Naive thymus-derived CD8-positive, alpha-beta T cell (primary cell): ENCODE measurements at regions not wholly inside any gene's neighbourhood (a gene's known extent, or its start where the extent isn't known, plus 50 kb on each side); places are given as distances from the start of the nearest gene placed in this dataset.

Source experiments
- ATAC-seq, 2 donors: fragments of 150-1000 bp; cut with Tn5 transposase in 1 of 2; sonication (Bioruptor Pico), chemical (Tn5 transposase) in 1 of 2; 1 replicate in 1 of 2; 2 replicates in 1 of 2; pipeline ENCODE4 v1.10.0; 2021; ENCODE audit warnings: mild to moderate bottlenecking in 2 of 2, moderate library complexity in 2 of 2
- POLR2A ChIA-PET: fragments of 350-600 bp; sonication (Branson Sonifier 250); formaldehyde crosslinking; loops from one replicate; lab custom pipeline; 2021; ENCODE audit warnings: antibody characterized with exemption; lab: Charles Lee
- DNase-seq, 10 donors: peaks; one replicate each; pipeline versions ENCODE4 v3.0.0 to v3.0.0-alpha.2; 2020 to 2022
- H3K27ac Mint-ChIP-seq, 10 donors: one replicate each; pipeline ENCODE4 v1.8.0; 2020 to 2022; ENCODE audit warnings: mild to moderate bottlenecking in 10 of 10, mixed read lengths in 10 of 10, moderate library complexity in 4 of 10, inconsistent platforms in 1 of 10
- H3K27me3 Mint-ChIP-seq, 5 donors: one replicate each; pipeline ENCODE4 v1.8.0; 2021 to 2022; ENCODE audit warnings: mixed read lengths in 5 of 5
- H3K36me3 Mint-ChIP-seq, 3 donors: one replicate each; pipeline ENCODE4 v1.8.0; 2020 to 2022; ENCODE audit warnings: mixed read lengths in 3 of 3, mild to moderate bottlenecking in 2 of 3, inconsistent platforms in 1 of 3
- H3K4me1 Mint-ChIP-seq, 4 donors: one replicate each; pipeline ENCODE4 v1.8.0; 2021 to 2022; ENCODE audit warnings: mixed read lengths in 4 of 4
- H3K4me3 Mint-ChIP-seq, 10 donors: one replicate each; pipeline ENCODE4 v1.8.0; 2020 to 2022; ENCODE audit warnings: mild to moderate bottlenecking in 10 of 10, mixed read lengths in 10 of 10, moderate library complexity in 6 of 10, inconsistent platforms in 1 of 10
- H3K9me3 Mint-ChIP-seq, 9 donors: one replicate each; pipeline ENCODE4 v1.8.0; 2020 to 2022; ENCODE audit warnings: mixed read lengths in 9 of 9, mild to moderate bottlenecking in 3 of 9, inconsistent platforms in 1 of 9, moderate library complexity in 1 of 9

DNA sequence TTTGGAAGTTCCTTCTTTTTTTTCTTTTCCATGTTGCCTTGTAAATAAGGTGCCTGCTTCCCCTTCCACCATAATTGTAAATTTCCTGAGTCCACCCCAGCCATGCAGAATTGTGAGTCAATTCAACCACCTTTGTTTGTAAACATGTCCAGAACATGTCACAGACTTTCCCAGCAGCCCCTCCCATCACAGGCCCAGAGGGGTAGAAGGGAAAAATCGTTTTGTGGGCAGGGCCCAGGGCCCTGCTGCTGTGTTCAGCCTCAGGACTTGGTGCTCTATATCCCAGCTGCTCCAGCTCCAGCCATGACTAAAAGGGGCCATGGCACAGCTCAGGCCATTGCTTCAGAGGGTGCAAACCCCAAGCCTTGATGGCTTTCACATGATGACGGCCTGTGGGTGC is 384.6 kb upstream of the NCAM2 start:
- Mint-ChIP-seq H3K27me3 (no peaks in the 10 kb centered on the region), H3K4me3 (no peak overlapping the region), H3K9me3 (peaks cover 0 to 25% (median 6%) of the 10 kb centered on the region in 9 donors), H3K4me1 (no peaks in the 10 kb centered on the region), H3K27ac (no peak overlapping the region), H3K36me3 (no peaks in the 10 kb centered on the region)
- no peak for ATAC-seq
- POLR2A ChIA-PET, result no interaction called here
- DNase-seq, result no peak

- H3K36me3 Mint-ChIP-seq, result no peaks in the 10 kb centered on the region
- H3K9me3 Mint-ChIP-seq, result peaks cover 0 to 15% (median 5%) of the 10 kb centered on the region in 9 donors
- DNase-seq (no peak), ATAC-seq (no peak)
- H3K4me1 Mint-ChIP-seq, result no peaks in the 10 kb centered on the region
- H3K27me3 Mint-ChIP-seq, result no peaks in the 10 kb centered on the region
- no peak overlapping the region for H3K4me3 Mint-ChIP-seq
- POLR2A ChIA-PET, result no interaction called here
- no peak overlapping the region for H3K27ac Mint-ChIP-seq
These were observed 381.1 kb upstream of the NCAM2 start for GRCh38 chr21:20617130-20617529.

DNA sequence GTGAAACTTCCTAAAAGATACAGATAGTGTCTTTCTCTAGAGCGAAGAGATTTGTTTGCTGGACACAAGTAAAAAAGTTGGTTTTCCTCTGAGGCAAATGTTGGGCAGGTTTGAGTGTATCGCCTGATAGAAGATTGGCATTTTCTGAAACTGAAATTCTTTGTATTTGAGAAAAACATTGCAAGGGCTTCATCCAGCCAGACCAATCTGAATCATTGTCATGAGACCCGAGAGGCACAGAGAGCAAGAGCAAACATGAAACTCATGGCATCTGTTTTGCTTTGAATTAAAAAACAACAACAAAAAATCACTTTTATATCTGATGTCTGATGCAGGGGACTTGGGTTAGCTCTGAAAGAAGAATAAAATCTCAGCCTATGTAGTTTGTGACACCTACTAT is 379.3 kb upstream of the NCAM2 start:
- POLR2A ChIA-PET, result no interaction called here
- H3K4me3 Mint-ChIP-seq, result no peak overlapping the region

DNA sequence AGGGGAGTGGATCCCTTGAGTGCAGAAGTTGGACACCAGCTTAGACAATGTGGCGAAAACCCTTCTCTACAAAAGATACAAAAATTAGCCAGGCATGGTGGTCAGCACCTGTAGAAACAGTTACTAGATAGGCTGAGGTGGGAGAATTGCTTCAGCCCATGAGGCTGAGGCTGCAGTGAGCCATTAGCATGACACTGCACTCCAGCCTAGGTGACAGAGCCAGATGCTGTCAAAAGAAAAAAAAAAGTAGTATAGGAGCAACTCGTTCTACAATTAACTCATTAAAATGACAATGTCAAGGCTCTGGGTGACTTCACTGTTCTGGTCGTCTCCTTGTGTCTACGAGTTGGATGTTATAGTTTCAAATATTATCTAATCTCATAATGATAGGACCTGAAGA is 370.6 kb upstream of the NCAM2 start:
- Mint-ChIP-seq H3K27ac (no peak overlapping the region), H3K27me3 (no peaks in the 10 kb centered on the region), H3K4me1 (no peaks in the 10 kb centered on the region), H3K4me3 (no peak overlapping the region), H3K36me3 (no peaks in the 10 kb centered on the region), H3K9me3 (peaks cover 0 to 18% (median 7%) of the 10 kb centered on the region in 9 donors)
- POLR2A ChIA-PET, result no interaction called here
- ATAC-seq, result no peak
- DNase-seq, result no peak

More for the DNA sequence above, 379.3 kb upstream of the NCAM2 start:
- no peak overlapping the region for H3K27ac Mint-ChIP-seq
- peaks cover 0 to 15% (median 6%) of the 10 kb centered on the region in 9 donors for H3K9me3 Mint-ChIP-seq
- no peaks in the 10 kb centered on the region for H3K36me3 Mint-ChIP-seq
- no peaks in the 10 kb centered on the region for H3K27me3 Mint-ChIP-seq
- ATAC-seq, result no peak
- no peak for DNase-seq
- H3K4me1 Mint-ChIP-seq, result no peaks in the 10 kb centered on the region

GRCh38 chr21:20631633-20632032 is 366.6 kb upstream of the NCAM2 start:
- no peak overlapping the region for H3K4me3 Mint-ChIP-seq
- no peak overlapping the region for H3K27ac Mint-ChIP-seq
- ATAC-seq, result no peak
- H3K9me3 Mint-ChIP-seq, result peaks cover 0 to 18% (median 4%) of the 10 kb centered on the region in 9 donors
- H3K27me3 Mint-ChIP-seq, result no peaks in the 10 kb centered on the region
- POLR2A ChIA-PET, result no interaction called here
- no peaks in the 10 kb centered on the region for H3K36me3 Mint-ChIP-seq
- no peaks in the 10 kb centered on the region for H3K4me1 Mint-ChIP-seq
- DNase-seq, result no peak

- ATAC-seq, result no peak
These were observed 359.2 kb upstream of the NCAM2 start for GRCh38 chr21:20639026-20639425.

GRCh38 chr21:20641241-20641640 is 357.0 kb upstream of the NCAM2 start:
- POLR2A ChIA-PET, result no interaction called here
- Mint-ChIP-seq H3K27me3 (no peaks in the 10 kb centered on the region), H3K36me3 (no peaks in the 10 kb centered on the region), H3K9me3 (peaks cover 0 to 16% (median 6%) of the 10 kb centered on the region in 9 donors), H3K27ac (no peak overlapping the region), H3K4me3 (no peak overlapping the region), H3K4me1 (no peaks in the 10 kb centered on the region)
- DNase-seq (no peak), ATAC-seq (no peak)

More at GRCh38 chr21:20639026-20639425, 359.2 kb upstream of the NCAM2 start:
- POLR2A ChIA-PET, result no interaction called here
- H3K36me3 Mint-ChIP-seq, result no peaks in the 10 kb centered on the region
- no peak for DNase-seq
- H3K27me3 Mint-ChIP-seq, result no peaks in the 10 kb centered on the region
- no peaks in the 10 kb centered on the region for H3K4me1 Mint-ChIP-seq
- no peak overlapping the region for H3K27ac Mint-ChIP-seq
- H3K9me3 Mint-ChIP-seq, result peaks cover 0 to 27% (median 7%) of the 10 kb centered on the region in 9 donors
- no peak overlapping the region for H3K4me3 Mint-ChIP-seq

GRCh38 chr21:20642681-20643080 is 355.5 kb upstream of the NCAM2 start:
- H3K27me3 Mint-ChIP-seq, result no peaks in the 10 kb centered on the region
- POLR2A ChIA-PET, result no interaction called here
- no peak for DNase-seq
- no peaks in the 10 kb centered on the region for H3K36me3 Mint-ChIP-seq
- no peak overlapping the region for H3K4me3 Mint-ChIP-seq
- ATAC-seq, result no peak
- H3K4me1 Mint-ChIP-seq, result no peaks in the 10 kb centered on the region
- no peak overlapping the region for H3K27ac Mint-ChIP-seq
- peaks cover 0 to 14% (median 7%) of the 10 kb centered on the region in 9 donors for H3K9me3 Mint-ChIP-seq

DNA sequence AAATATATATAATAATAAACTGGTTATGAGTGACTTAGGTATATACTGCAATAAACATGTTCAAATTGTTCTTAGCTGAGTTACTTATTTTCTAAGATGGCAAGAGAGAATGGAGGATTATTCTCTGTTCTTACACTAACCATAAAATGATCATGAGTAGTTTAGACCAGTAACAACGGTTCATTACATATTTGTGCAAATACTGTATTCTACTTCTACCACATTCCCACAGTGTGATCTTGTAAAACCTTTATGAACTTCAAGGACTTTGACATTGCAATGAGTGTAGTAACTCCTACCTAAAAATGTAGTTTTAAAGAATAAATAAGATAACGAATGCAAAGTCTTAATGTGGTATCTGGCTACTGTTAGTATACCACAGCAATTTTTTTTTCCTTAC is 353.7 kb upstream of the NCAM2 start:
- Mint-ChIP-seq H3K27ac (no peak overlapping the region), H3K9me3 (peaks cover 0 to 15% (median 6%) of the 10 kb centered on the region in 9 donors), H3K36me3 (no peaks in the 10 kb centered on the region), H3K4me1 (no peaks in the 10 kb centered on the region), H3K4me3 (no peak overlapping the region), H3K27me3 (no peaks in the 10 kb centered on the region)
- ATAC-seq (no peak), DNase-seq (no peak)
- POLR2A ChIA-PET, result no interaction called here

DNA sequence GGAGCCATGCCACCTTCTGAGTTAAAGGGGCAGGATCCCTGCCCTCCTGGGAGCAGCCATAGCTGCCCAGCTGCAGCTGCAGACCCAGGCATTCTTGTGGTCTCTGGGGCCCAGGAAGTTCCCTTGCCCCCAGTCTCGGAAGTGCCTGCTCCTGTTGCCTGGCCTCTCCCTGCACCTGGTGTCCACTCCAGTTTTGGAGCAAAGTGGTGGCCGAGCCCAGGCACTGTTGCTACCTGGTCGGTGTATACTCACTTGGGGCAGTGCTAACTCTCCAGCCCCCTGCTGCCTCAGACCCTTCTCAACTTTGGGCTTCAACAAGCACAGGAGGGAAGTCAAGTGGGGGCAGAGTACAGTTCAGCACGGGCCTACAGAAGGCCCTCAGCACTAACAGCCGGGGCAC is 352.9 kb upstream of the NCAM2 start:
- peaks cover 0 to 13% (median 5%) of the 10 kb centered on the region in 9 donors for H3K9me3 Mint-ChIP-seq
- ATAC-seq (no peak), DNase-seq (no peak)
- no peak overlapping the region for H3K27ac Mint-ChIP-seq
- no peak overlapping the region for H3K4me3 Mint-ChIP-seq
- POLR2A ChIA-PET, result no interaction called here
- no peaks in the 10 kb centered on the region for H3K36me3 Mint-ChIP-seq
- H3K27me3 Mint-ChIP-seq, result no peaks in the 10 kb centered on the region
- H3K4me1 Mint-ChIP-seq, result no peaks in the 10 kb centered on the region

DNA sequence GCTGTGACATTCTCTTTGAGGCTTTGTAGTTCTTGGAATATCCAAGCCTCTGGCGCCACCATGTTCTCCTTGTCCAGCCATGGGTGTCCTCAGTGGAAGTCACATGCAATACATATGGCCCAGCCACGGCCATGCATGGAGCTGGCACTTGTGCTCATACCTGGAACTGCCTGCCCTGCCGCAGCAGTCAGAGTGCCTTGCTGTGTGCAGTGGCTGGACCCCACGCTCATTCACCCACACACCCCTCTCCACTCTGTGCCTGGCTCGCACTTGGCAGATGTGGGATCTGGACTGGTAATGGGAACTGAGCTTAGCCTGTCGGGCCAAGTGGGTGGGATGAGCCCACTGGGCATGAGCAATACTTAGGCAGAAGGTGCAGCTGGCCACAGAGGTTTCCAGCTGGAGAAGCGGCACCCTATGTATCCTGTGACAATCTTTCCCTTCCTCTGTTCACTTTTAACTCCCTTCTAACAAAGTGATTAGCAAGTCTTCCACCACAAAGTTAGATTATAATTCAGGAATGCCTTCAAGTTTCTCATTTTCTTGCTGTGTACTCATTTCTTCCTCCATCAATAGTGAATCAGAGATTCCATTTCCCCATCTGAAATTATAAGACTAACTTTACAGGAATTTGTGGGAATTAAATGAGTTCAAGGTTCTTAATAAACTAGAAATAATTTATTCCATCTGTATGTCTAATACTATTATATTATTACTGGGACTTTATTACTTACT is 351.6 kb upstream of the NCAM2 start:
- DNase-seq, result no peak
- H3K27me3 Mint-ChIP-seq, result no peaks in the 10 kb centered on the region
- H3K4me1 Mint-ChIP-seq, result no peaks in the 10 kb centered on the region
- ATAC-seq, result no peak
- H3K4me3 Mint-ChIP-seq, result no peak overlapping the region
- peaks cover 0 to 13% (median 5%) of the 10 kb centered on the region in 9 donors for H3K9me3 Mint-ChIP-seq
- H3K27ac Mint-ChIP-seq, result no peak overlapping the region
- H3K36me3 Mint-ChIP-seq, result no peaks in the 10 kb centered on the region
- POLR2A ChIA-PET, result no interaction called here

DNA sequence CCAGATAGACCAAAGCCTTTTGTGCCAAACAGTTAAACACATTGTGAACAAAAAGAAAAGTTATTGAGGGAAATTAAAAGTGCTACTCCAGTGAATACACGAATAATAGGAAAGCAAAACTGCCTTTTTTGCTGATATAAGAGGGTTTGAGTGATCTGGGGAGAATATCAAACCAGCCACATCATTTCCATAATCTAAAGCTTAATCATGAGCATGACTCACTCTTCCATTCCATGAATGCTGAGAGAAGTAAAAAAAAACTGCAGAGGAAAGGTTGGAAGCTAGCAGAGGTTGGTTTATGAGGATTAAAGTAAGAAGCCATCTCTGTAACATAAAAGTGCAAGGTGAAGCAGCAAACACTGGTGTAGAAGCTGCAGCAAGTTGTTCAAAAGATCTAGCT is 350.6 kb upstream of the NCAM2 start:
- Mint-ChIP-seq H3K9me3 (peaks cover 0 to 13% (median 5%) of the 10 kb centered on the region in 9 donors), H3K27me3 (no peaks in the 10 kb centered on the region), H3K27ac (no peak overlapping the region), H3K4me3 (no peak overlapping the region), H3K36me3 (no peaks in the 10 kb centered on the region), H3K4me1 (no peaks in the 10 kb centered on the region)
- ATAC-seq, result no peak
- DNase-seq, result no peak
- POLR2A ChIA-PET, result no interaction called here

- no peak overlapping the region for H3K4me3 Mint-ChIP-seq
- H3K9me3 Mint-ChIP-seq, result peaks cover 0 to 9% (median 4%) of the 10 kb centered on the region in 9 donors
These were observed 349.0 kb upstream of the NCAM2 start for GRCh38 chr21:20649231-20649630.

GRCh38 chr21:20652846-20653245 is 345.4 kb upstream of the NCAM2 start:
- H3K27me3 Mint-ChIP-seq, result no peaks in the 10 kb centered on the region
- ATAC-seq (no peak), DNase-seq (no peak)
- H3K9me3 Mint-ChIP-seq, result peaks cover 0 to 9% (median under 1%) of the 10 kb centered on the region in 9 donors
- POLR2A ChIA-PET, result no interaction called here
- H3K4me1 Mint-ChIP-seq, result no peaks in the 10 kb centered on the region
- no peak overlapping the region for H3K4me3 Mint-ChIP-seq
- no peaks in the 10 kb centered on the region for H3K36me3 Mint-ChIP-seq
- no peak overlapping the region for H3K27ac Mint-ChIP-seq

More at GRCh38 chr21:20649231-20649630, 349.0 kb upstream of the NCAM2 start:
- POLR2A ChIA-PET, result no interaction called here
- no peak for ATAC-seq
- no peak for DNase-seq
- Mint-ChIP-seq H3K27me3 (no peaks in the 10 kb centered on the region), H3K27ac (no peak overlapping the region), H3K36me3 (no peaks in the 10 kb centered on the region), H3K4me1 (no peaks in the 10 kb centered on the region)
